ENCODE measurements at regions not wholly inside any gene's neighbourhood (a gene's known extent, or its start where the extent isn't known, plus 50 kb on each side); places are given as distances from the start of the nearest gene placed in this dataset.

DNA sequence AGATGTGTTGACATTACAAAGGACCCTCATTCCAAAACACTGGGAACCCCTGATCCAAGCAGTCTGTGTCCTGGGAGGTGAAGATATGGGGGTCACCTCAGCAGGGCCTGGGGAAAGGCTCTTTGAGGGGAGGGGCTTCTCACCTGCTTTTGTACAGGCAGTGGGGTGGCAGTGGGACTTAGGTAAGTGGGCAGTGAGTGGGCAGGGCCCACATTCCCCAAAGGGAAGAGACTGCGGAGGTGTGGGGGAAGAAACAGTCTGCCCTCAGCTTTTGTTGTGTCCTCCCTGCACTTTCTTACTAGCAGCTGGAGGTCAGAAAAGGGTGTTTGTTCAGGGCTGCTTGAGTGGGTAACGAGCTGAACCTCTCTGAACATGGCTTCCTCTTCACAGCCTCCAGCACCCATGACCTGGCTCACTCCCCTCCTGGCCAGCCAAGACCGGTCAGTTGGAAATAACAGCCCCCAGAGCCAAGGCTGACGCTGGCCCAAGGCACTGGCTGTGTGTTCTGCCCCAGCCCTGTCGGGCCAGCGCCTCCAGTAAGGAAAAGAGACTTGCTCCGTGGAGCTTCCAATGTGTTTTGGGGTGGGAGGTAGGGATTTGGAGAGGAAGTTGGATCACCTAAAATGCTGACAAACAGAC is 173.5 kb downstream of the PSMG1 start:
- TF ChIP-seq EZH2 (IDR thresholded peaks at IDR 0.05; ENCODE audit: insufficient read depth, poor library complexity, severe bottlenecking) (no peak), EZH2phosphoT487 (IDR thresholded peaks at IDR 0.05; ENCODE audit: insufficient read depth, low read depth) (no peak)

Measured in GM23248 (cell line).